Heart left ventricle (tissue), 16 donors: ENCODE measurements at regions not wholly inside any gene's neighbourhood (a gene's known extent, or its start where the extent isn't known, plus 50 kb on each side); places are given as distances from the start of the nearest gene placed in this dataset.

Source experiments
- ATAC-seq, 4 donors: fragments of 200-7000 bp; cut with Tn5 transposase; one replicate each; pipeline ENCODE4 v1.9.1; 2020 to 2022; ENCODE audit warnings: moderate library complexity in 4 of 4, mild to moderate bottlenecking in 3 of 4, moderate number of reproducible peaks in 1 of 4
- DNase-seq, 5 donors: peaks; one replicate each; pipeline ENCODE4 v3.0.0-alpha.2; 2020
- H3K27ac ChIP-seq, 12 donors: fragments of 200-600 bp; sonication (generic) in 4 of 12; one replicate each; pipeline versions ENCODE4 v1.5.0 to v1.8.0; 2016 to 2022; ENCODE audit warnings: mild to moderate bottlenecking in 2 of 12
- H3K27me3 ChIP-seq, 9 donors: fragments of 200-600 bp; sonication (generic) in 2 of 9; one replicate each; pipeline versions ENCODE4 v1.5.1 to v1.8.0; 2016 to 2022; ENCODE audit warnings: mild to moderate bottlenecking in 3 of 9
- H3K36me3 ChIP-seq, 9 donors: fragments of 200-600 bp; sonication (generic) in 2 of 9; one replicate each; pipeline versions ENCODE4 v1.5.0 to v1.8.0; 2018 to 2022; ENCODE audit warnings: mild to moderate bottlenecking in 2 of 9
- H3K4me1 ChIP-seq, 12 donors: fragments of 200-600 bp; sonication (generic) in 4 of 12; one replicate each; pipeline versions ENCODE4 v1.5.0 to v1.8.0; 2016 to 2022; ENCODE audit warnings: mild to moderate bottlenecking in 3 of 12
- H3K4me3 ChIP-seq, 12 donors: fragments of 200-600 bp; sonication (generic) in 4 of 12; one replicate each; pipeline versions ENCODE4 v1.5.0 to v1.8.0; 2017 to 2022; ENCODE audit warnings: mild to moderate bottlenecking in 9 of 12, moderate library complexity in 4 of 12
- H3K9me3 ChIP-seq, 12 donors: fragments of 200-600 bp; sonication (generic) in 4 of 12; one replicate each; pipeline versions ENCODE4 v1.5.0 to v1.8.0; 2016 to 2022; ENCODE audit warnings: mild to moderate bottlenecking in 1 of 12
- POLR2A ChIP-seq, 2 donors: fragments of 450-650 bp; IDR thresholded peaks; one replicate each; pipeline ENCODE4 v1.6.1; 2017; ENCODE audit warnings: antibody characterized with exemption in 2 of 2, mild to moderate bottlenecking in 2 of 2, moderate library complexity in 2 of 2
- WGBS, 4 donors: extraction: QIAGEN DNeasy Blood & Tissue Kit in 2 of 4; methylation state at CpG; one replicate each; pipeline versions ENCODE4 v1.1.5 to v1.1.7; 2013 to 2018; 5-methylcytosine and 5-hydroxymethylcytosine counted together
- intact Hi-C, 10 donors: fragments of 100-400 bp; cut with DNase I; formaldehyde crosslinking; loops; one replicate each; pipeline versions ENCODE4 v1.11.1 to v1.14.2; 2022
- TF ChIP-seq, protein P1 (sequence below), 12 donors: fragments of 200-600 bp; sonication (generic) in 4 of 12; IDR thresholded peaks; one replicate each; pipeline versions ENCODE4 v1.5.0 to v1.8.0; 2018 to 2022; ENCODE audit warnings: antibody characterized with exemption in 12 of 12, mild to moderate bottlenecking in 5 of 12
- donor health status: ischemic (EF 13 %, LVEDD 7.1; RV severe dilation, severe dysfunction).
- donor health status: healthy with polysubstance abuse.
- donor health status: DM: no; HTN: yes; CAD: no.
- donor health status: DM: no; HTN: no; CAD: no.
- donor health status: ischemic (EF 25% LVEDD 6.9; RV normal size, moderate dysfunction).
- donor health status: ischemic (EF 25% LVEDD 5.7; RV mildly dilated, moderate dysfunction).
- donor health status: healthy.
- donor health status: DM: yes; HTN: yes; CAD: no.
- donor health status: ischemic (EF 35%, LVEDD 5.7; RV mildly dilated, moderate dysfunction).
- donor health status: nonischemic (EF 11% LVEDD 7.7; RV severe dilation, severe dysfunction).
- donor health status: DM: yes; HTN: yes; CAD: no.
- donor health status: PGD.
- donor health status: ischemic (EF 29% LVEDD 5.4; RV normal size, mild dysfunction).
- donor health status: nonischemic (EF 23%, LVEDD 6.1; RV moderate dilation, normal function).

DNA sequence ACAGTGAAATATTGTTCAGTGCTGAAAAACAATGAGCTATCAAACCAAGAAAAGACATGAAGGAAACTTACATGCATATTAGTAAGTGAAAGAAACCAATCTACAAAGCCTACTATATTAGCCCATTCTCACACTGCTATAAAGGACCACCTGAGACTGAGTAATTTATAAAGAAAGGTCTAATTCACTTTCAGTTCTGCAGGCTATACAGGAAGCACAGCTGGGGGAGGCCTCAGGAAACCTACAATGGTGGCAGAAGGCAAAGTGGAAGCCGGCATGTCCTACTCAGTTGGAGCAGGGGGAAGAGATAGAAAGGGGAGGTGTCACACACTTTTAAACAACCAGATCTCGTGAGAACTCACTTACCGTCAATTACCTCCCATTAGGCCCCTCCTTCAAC is 232.1 kb downstream of the TMX3 start:
- no peak for ATAC-seq
- intact Hi-C loops = no loop called here

GRCh38 chr18:68480196-68480595 is 234.7 kb downstream of the TMX3 start:
- 55 to 69% (median 64%) methylated on average over 4 of the region's 4 CpGs for WGBS, 4 donors
- no peak for ATAC-seq

More for the DNA sequence above, 232.1 kb downstream of the TMX3 start:
- Histone ChIP-seq H3K4me1 (no peaks in the 10 kb centered on the region), H3K9me3 (no peaks in the 10 kb centered on the region), H3K27ac (no peak overlapping the region), H3K36me3 (no peaks in the 10 kb centered on the region), H3K27me3 (peaks cover 0 to 6% (median 0%) of the 10 kb centered on the region in 9 donors), H3K4me3 (no peak overlapping the region)
- no peak for DNase-seq
- TF ChIP-seq, protein P1, sequence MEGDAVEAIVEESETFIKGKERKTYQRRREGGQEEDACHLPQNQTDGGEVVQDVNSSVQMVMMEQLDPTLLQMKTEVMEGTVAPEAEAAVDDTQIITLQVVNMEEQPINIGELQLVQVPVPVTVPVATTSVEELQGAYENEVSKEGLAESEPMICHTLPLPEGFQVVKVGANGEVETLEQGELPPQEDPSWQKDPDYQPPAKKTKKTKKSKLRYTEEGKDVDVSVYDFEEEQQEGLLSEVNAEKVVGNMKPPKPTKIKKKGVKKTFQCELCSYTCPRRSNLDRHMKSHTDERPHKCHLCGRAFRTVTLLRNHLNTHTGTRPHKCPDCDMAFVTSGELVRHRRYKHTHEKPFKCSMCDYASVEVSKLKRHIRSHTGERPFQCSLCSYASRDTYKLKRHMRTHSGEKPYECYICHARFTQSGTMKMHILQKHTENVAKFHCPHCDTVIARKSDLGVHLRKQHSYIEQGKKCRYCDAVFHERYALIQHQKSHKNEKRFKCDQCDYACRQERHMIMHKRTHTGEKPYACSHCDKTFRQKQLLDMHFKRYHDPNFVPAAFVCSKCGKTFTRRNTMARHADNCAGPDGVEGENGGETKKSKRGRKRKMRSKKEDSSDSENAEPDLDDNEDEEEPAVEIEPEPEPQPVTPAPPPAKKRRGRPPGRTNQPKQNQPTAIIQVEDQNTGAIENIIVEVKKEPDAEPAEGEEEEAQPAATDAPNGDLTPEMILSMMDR (IDR thresholded peaks at IDR 0.05) = no peak
- 71 to 78% (median 76%) methylated on average over 3 of the region's 3 CpGs for WGBS, 4 donors

DNA sequence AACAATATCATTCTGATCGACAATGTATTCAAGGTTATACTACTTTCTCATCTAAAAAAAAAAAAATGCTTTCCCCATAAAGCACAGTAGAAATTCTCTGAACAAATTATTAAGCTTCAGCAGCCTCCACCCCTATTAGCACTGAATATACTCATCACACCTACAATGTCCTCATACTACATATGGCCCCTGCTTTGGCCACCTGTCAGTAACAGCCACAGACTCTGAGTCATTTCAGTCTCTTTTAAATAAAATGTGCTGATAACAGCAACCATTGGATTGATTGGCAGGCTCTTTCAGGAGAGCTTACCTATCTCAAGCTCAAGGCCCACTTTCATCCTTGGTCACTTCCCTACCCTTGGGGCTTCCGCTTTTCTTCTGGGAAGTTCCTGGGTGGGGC is 236.7 kb downstream of the TMX3 start:
- WGBS, 4 donors = 94 to 98% (median 95%) methylated on average over 2 of the region's 2 CpGs
- no peak for DNase-seq

More at GRCh38 chr18:68480196-68480595, 234.7 kb downstream of the TMX3 start:
- no peak overlapping the region for H3K4me3 ChIP-seq
- no peak for DNase-seq
- intact Hi-C loops = no loop called here
- no peaks in the 10 kb centered on the region for H3K36me3 ChIP-seq
- no peaks in the 10 kb centered on the region for H3K4me1 ChIP-seq
- TF ChIP-seq POLR2A (IDR thresholded peaks at IDR 0.05) = no peak
- TF ChIP-seq, protein P1 (IDR thresholded peaks at IDR 0.05) = no peak
- no peaks in the 10 kb centered on the region for H3K9me3 ChIP-seq
- H3K27me3 ChIP-seq = peaks cover 0 to 6% (median 0%) of the 10 kb centered on the region in 9 donors
- H3K27ac ChIP-seq = no peak overlapping the region

DNA sequence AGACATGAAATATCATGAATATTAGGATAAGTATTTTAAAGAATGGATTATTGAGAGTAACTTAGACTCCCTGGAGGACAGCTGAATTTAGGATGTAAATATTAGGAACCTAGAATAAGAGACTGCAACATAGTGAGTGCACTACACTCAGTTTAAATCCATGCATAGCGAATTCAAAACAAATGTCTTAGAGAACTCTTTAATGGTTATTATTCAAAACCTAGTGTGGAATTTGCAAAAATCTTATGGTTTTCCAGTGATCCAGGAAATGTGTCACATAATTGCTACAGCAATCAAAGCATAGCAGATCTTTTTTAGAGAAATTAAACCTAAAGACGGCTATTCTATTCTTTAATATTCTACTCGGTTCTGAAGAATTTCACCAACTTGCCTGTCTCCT is 239.0 kb downstream of the TMX3 start:
- 84 to 91% (median 86%) methylated on average over 3 of the region's 3 CpGs for WGBS, 4 donors
- DNase-seq (no peak), ATAC-seq (no peak)
- TF ChIP-seq, protein P1 (IDR thresholded peaks at IDR 0.05) = no peak
- no peak for TF ChIP-seq POLR2A (IDR thresholded peaks at IDR 0.05)
- H3K4me1 ChIP-seq = no peaks in the 10 kb centered on the region
- no peaks in the 10 kb centered on the region for H3K9me3 ChIP-seq
- intact Hi-C loops = no loop called here
- peaks cover 0 to 2% (median 0%) of the 10 kb centered on the region in 9 donors for H3K27me3 ChIP-seq
- no peak overlapping the region for H3K27ac ChIP-seq
- H3K4me3 ChIP-seq = no peak overlapping the region
- H3K36me3 ChIP-seq = no peaks in the 10 kb centered on the region

More for the DNA sequence above, 236.7 kb downstream of the TMX3 start:
- Histone ChIP-seq H3K4me3 (no peak overlapping the region), H3K27me3 (peaks cover 0 to 6% (median 0%) of the 10 kb centered on the region in 9 donors), H3K9me3 (no peaks in the 10 kb centered on the region), H3K4me1 (no peaks in the 10 kb centered on the region), H3K36me3 (no peaks in the 10 kb centered on the region), H3K27ac (no peak overlapping the region)
- no peak for ATAC-seq
- intact Hi-C loops = no loop called here
- no peak for TF ChIP-seq POLR2A (IDR thresholded peaks at IDR 0.05)
- TF ChIP-seq, protein P1 (IDR thresholded peaks at IDR 0.05) = no peak
